ENCODE measurements at regions not wholly inside any gene's neighbourhood (a gene's known extent, or its start where the extent isn't known, plus 50 kb on each side); places are given as distances from the start of the nearest gene placed in this dataset.

- CTCF ChIA-PET = no interaction called here
- DNase-seq (ENCODE audit: extremely low spot score) = no peak
- POLR2A ChIA-PET = no interaction called here
- TF ChIP-seq CTCF (IDR thresholded peaks at IDR 0.05; ENCODE audit: control extremely low read depth, extremely low read depth, low read depth, missing control alignments) = no peak
These were observed 1851.3 kb upstream of the PCDH7 start for GRCh38 chr4:28868841-28869240.

DNA sequence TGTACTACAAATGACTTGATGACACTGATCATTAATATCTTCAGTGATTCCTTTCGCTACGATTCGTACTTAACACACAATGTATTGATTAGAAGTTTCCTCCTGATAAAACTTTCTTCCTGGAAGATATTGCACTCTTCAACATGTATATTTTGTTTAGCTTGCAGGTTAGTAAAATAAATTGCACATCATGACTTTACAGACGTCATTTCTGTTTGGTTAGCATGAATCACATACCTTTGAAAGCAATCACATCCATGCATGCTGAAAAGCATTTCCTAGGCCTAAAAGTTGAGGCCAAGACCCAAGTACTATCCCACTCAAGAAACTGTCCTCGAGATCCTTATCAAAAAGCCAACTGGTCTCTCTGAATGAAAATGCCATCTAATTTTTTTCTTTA lies 1841.0 kb upstream of the PCDH7 start:
- no peak for TF ChIP-seq CTCF (IDR thresholded peaks at IDR 0.05; ENCODE audit: control extremely low read depth, extremely low read depth, low read depth, missing control alignments)
- ChIA-PET CTCF (no interaction called here), POLR2A (no interaction called here)
- DNase-seq (ENCODE audit: extremely low spot score) = no peak

- ChIA-PET CTCF (no interaction called here), POLR2A (no interaction called here)
- TF ChIP-seq CTCF (IDR thresholded peaks at IDR 0.05; ENCODE audit: control extremely low read depth, extremely low read depth, low read depth, missing control alignments) = no peak
- no peak for DNase-seq (ENCODE audit: extremely low spot score)
These were observed 1840.3 kb upstream of the PCDH7 start for GRCh38 chr4:28879900-28880299.

DNA sequence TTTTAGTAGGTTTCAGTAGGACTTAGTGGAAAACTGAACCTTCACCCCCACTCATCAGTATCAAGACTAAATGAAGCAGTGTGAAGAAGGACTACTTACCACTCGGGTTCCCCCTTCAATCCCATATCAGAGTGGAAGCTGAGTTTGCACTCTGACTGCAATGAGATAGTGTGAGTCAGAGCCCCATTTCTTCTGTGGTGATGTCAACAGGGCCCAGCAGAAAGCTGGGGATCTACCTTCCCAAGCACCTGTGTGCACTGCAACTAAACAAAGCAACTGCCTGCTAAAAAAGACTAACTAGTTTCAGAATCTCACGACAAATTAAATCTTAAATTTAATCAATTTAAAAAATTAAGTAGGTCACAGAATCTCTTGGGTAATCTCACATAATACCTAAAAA lies 1837.0 kb upstream of the PCDH7 start:
- DNase-seq (ENCODE audit: extremely low spot score) = no peak
- no peak for TF ChIP-seq CTCF (IDR thresholded peaks at IDR 0.05; ENCODE audit: control extremely low read depth, extremely low read depth, low read depth, missing control alignments)
- ChIA-PET POLR2A (no interaction called here), CTCF (no interaction called here)

DNA sequence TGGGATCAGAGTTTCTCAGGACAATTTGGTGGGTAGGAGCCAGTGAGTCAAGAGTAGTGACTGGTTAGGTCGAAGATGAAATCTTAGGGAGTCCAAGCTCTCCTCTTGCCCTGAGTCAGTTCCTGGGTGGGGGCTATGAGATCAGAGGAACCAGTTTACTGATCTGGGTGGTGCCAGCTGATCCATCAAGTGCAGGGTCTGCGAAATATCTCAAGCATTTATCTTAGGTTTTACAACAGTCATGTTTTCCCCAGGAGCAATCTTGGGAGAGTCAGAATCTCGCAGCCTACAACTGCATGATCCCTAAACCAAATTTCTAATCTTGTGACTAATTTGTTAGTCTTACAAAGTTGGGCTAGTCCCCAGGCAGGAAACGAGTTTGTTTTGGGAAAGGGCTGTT lies 1833.2 kb upstream of the PCDH7 start:
- POLR2A ChIA-PET = no interaction called here
- TF ChIP-seq CTCF (IDR thresholded peaks at IDR 0.05; ENCODE audit: control extremely low read depth, extremely low read depth, low read depth, missing control alignments) = no peak
- DNase-seq (ENCODE audit: extremely low spot score) = no peak
- CTCF ChIA-PET = interaction anchor here (0.7 kb wide), 1 partner anchor 15 kb away, joined by 3 read pairs; no protein-coding TSS in a partner anchor

- CTCF ChIA-PET = no interaction called here
- no peak for TF ChIP-seq CTCF (IDR thresholded peaks at IDR 0.05; ENCODE audit: control extremely low read depth, extremely low read depth, low read depth, missing control alignments)
- POLR2A ChIA-PET = no interaction called here
- no peak for DNase-seq (ENCODE audit: extremely low spot score)
These were observed 1829.0 kb upstream of the PCDH7 start for GRCh38 chr4:28890949-28891775.
